GM23338 (cell line): ENCODE measurements at regions not wholly inside any gene's neighbourhood (a gene's known extent, or its start where the extent isn't known, plus 50 kb on each side); places are given as distances from the start of the nearest gene placed in this dataset.

Source experiments
- ATAC-seq: fragments of 200-7000 bp; cut with Tn5 transposase; 3 replicates; pipeline ENCODE4 v1.9.1; 2020
- DNase-seq: peaks from one replicate; pipeline ENCODE4 v3.0.0-alpha.2; 2015; ENCODE audit warnings: low spot score
- H2AFZ ChIP-seq: fragments of 200-600 bp; sonication (generic); 2 replicates; pipeline ENCODE4 v1.8.0; 2016; ENCODE audit warnings: antibody characterized with exemption, mild to moderate bottlenecking, moderate library complexity
- H3F3A ChIP-seq: fragments of 200-600 bp; sonication (generic); replicated peaks from 2 replicates; pipeline ENCODE4 v1.8.0; 2017; ENCODE audit warnings: antibody characterized with exemption, mixed run types, low read depth
- H3K27ac ChIP-seq: fragments of 200-600 bp; sonication (generic); 2 replicates; pipeline ENCODE4 v1.6.1; 2016; ENCODE audit warnings: low read depth
- H3K27me3 ChIP-seq: fragments of 200-600 bp; sonication (generic); 2 replicates; pipeline ENCODE4 v1.8.0; 2016; ENCODE audit warnings: mild to moderate bottlenecking, mixed run types, moderate library complexity; ENCODE audit not compliant: insufficient read depth
- H3K36me3 ChIP-seq: fragments of 200-600 bp; sonication (generic); 2 replicates; pipeline ENCODE4 v1.8.0; 2016; ENCODE audit warnings: mild to moderate bottlenecking; ENCODE audit not compliant: insufficient read depth
- H3K4me1 ChIP-seq: fragments of 200-600 bp; sonication (generic); 2 replicates; pipeline ENCODE4 v1.8.0; 2016; ENCODE audit warnings: mild to moderate bottlenecking, moderate library complexity; ENCODE audit not compliant: insufficient read depth
- H3K4me2 ChIP-seq: fragments of 200-600 bp; sonication (generic); 2 replicates; pipeline ENCODE4 v1.7.1; 2017; ENCODE audit warnings: mixed run types
- H3K4me3 ChIP-seq: fragments of 200-600 bp; sonication (generic); 2 replicates; pipeline ENCODE4 v1.6.1; 2016; ENCODE audit warnings: mixed run types
- H3K79me2 ChIP-seq: fragments of 200-600 bp; sonication (generic); replicated peaks from 2 replicates; pipeline ENCODE4 v1.8.0; 2017; ENCODE audit warnings: mild to moderate bottlenecking; ENCODE audit not compliant: insufficient read depth
- H3K9me2 ChIP-seq: fragments of 200-600 bp; sonication (generic); 2 replicates; pipeline ENCODE4 v1.8.0; 2017; ENCODE audit not compliant: insufficient read depth
- H4K20me1 ChIP-seq: fragments of 200-600 bp; sonication (generic); replicated peaks from 2 replicates; pipeline ENCODE4 v1.8.0; 2017; ENCODE audit warnings: mild to moderate bottlenecking; ENCODE audit not compliant: insufficient read depth
- H3K27ac Mint-ChIP-seq: 2 replicates; pipeline ENCODE4 v1.8.0; 2020; ENCODE audit warnings: inconsistent platforms, mild to moderate bottlenecking, moderate library complexity, mixed read lengths
- H3K27me3 Mint-ChIP-seq: 3 replicates; pipeline ENCODE4 v1.8.0; 2022; ENCODE audit warnings: low read depth, mild to moderate bottlenecking, moderate library complexity, mixed read lengths, inconsistent platforms; ENCODE audit not compliant: insufficient read depth, poor library complexity
- H3K36me3 Mint-ChIP-seq: 3 replicates; pipeline ENCODE4 v1.8.0; 2021; ENCODE audit warnings: low read depth, mild to moderate bottlenecking, inconsistent platforms, moderate library complexity, mixed read lengths
- H3K4me1 Mint-ChIP-seq: 3 replicates; pipeline ENCODE4 v1.8.0; 2020; ENCODE audit warnings: mild to moderate bottlenecking, inconsistent platforms, mixed read lengths
- H3K4me3 Mint-ChIP-seq: 3 replicates; pipeline ENCODE4 v1.8.0; 2021; ENCODE audit warnings: moderate library complexity, mild to moderate bottlenecking, inconsistent platforms, mixed read lengths
- H3K9me3 Mint-ChIP-seq: 3 replicates; pipeline ENCODE4 v1.8.0; 2020; ENCODE audit warnings: moderate library complexity, mild to moderate bottlenecking, inconsistent platforms, mixed read lengths
- CREB1 ChIP-seq: fragments of 250-450 bp; sonication (Bioruptor Pico); IDR thresholded peaks from 2 replicates; pipeline ENCODE4 v1.5.0; 2020; ENCODE audit warnings: low read depth, mild to moderate bottlenecking, moderate library complexity
- EZH2 ChIP-seq: fragments of 200-600 bp; sonication (generic); IDR thresholded peaks from one replicate; pipeline ENCODE4 v1.8.0; 2017; ENCODE audit warnings: antibody characterized with exemption, mild to moderate bottlenecking, low read depth; ENCODE audit not compliant: unreplicated experiment
- EZH2phosphoT487 ChIP-seq: fragments of 200-600 bp; sonication (generic); IDR thresholded peaks from one replicate; pipeline ENCODE4 v1.8.1; 2018; ENCODE audit warnings: antibody characterized with exemption; ENCODE audit not compliant: unreplicated experiment
- JUNB ChIP-seq: IDR thresholded peaks from one replicate; pipeline ENCODE4 v1.6.1; 2016; ENCODE audit warnings: antibody characterized with exemption; ENCODE audit not compliant: unreplicated experiment
- NANOG ChIP-seq: IDR thresholded peaks from 2 replicates; pipeline ENCODE4 v1.6.1; 2016; ENCODE audit warnings: antibody characterized with exemption, borderline replicate concordance
- POLR2AphosphoS5 ChIP-seq: IDR thresholded peaks from 2 replicates; pipeline ENCODE4 v1.6.1; 2016; ENCODE audit warnings: antibody characterized with exemption, low read depth
- STAT1 ChIP-seq: IDR thresholded peaks from one replicate; pipeline ENCODE4 v1.6.1; 2016; ENCODE audit warnings: antibody characterized with exemption; ENCODE audit not compliant: unreplicated experiment
- ZNF114 ChIP-seq: fragments of 250-450 bp; sonication (Bioruptor Pico); IDR thresholded peaks from 2 replicates; pipeline ENCODE4 v1.5.0; 2020; ENCODE audit warnings: mild to moderate bottlenecking, moderate library complexity
- ZNF331 ChIP-seq: fragments of 250-450 bp; sonication (Bioruptor Pico); IDR thresholded peaks from 2 replicates; pipeline ENCODE4 v1.5.0; 2020; ENCODE audit warnings: low read depth, mild to moderate bottlenecking, moderate library complexity
- TF ChIP-seq, protein P1 (sequence below): IDR thresholded peaks from one replicate; pipeline ENCODE4 v1.6.1; 2018; ENCODE audit warnings: antibody characterized with exemption; ENCODE audit not compliant: unreplicated experiment
- TF ChIP-seq, protein P2 (sequence below), 2 experiments: fragments of 200-600 bp in 1 of 2; sonication (generic) in 1 of 2; conservative IDR thresholded peaks; 2 replicates each; pipeline versions ENCODE4 v1.5.1 to v1.6.1; 2016 to 2017; ENCODE audit warnings: antibody characterized with exemption in 2 of 2, low read depth in 2 of 2, mild to moderate bottlenecking in 2 of 2, moderate library complexity in 1 of 2
- TF ChIP-seq, protein P3 (sequence below): IDR thresholded peaks from 2 replicates; pipeline ENCODE4 v1.6.1; 2016; ENCODE audit warnings: antibody characterized with exemption

- TF ChIP-seq NANOG, result no peak
- no peak for TF ChIP-seq EZH2phosphoT487
- no peak for TF ChIP-seq CREB1 (CRISPR knock-in tag)
- no peak for TF ChIP-seq STAT1
- TF ChIP-seq JUNB, result no peak
- TF ChIP-seq ZNF114, result no peak
- TF ChIP-seq, protein P1, sequence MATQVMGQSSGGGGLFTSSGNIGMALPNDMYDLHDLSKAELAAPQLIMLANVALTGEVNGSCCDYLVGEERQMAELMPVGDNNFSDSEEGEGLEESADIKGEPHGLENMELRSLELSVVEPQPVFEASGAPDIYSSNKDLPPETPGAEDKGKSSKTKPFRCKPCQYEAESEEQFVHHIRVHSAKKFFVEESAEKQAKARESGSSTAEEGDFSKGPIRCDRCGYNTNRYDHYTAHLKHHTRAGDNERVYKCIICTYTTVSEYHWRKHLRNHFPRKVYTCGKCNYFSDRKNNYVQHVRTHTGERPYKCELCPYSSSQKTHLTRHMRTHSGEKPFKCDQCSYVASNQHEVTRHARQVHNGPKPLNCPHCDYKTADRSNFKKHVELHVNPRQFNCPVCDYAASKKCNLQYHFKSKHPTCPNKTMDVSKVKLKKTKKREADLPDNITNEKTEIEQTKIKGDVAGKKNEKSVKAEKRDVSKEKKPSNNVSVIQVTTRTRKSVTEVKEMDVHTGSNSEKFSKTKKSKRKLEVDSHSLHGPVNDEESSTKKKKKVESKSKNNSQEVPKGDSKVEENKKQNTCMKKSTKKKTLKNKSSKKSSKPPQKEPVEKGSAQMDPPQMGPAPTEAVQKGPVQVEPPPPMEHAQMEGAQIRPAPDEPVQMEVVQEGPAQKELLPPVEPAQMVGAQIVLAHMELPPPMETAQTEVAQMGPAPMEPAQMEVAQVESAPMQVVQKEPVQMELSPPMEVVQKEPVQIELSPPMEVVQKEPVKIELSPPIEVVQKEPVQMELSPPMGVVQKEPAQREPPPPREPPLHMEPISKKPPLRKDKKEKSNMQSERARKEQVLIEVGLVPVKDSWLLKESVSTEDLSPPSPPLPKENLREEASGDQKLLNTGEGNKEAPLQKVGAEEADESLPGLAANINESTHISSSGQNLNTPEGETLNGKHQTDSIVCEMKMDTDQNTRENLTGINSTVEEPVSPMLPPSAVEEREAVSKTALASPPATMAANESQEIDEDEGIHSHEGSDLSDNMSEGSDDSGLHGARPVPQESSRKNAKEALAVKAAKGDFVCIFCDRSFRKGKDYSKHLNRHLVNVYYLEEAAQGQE, result no peak
These were observed 320.1 kb upstream of the NFE2L3 start (continued) for GRCh38 chr7:25831831-25832411.

- H3K27ac ChIP-seq, result no peak overlapping the region
- no peaks in the 10 kb centered on the region for H4K20me1 ChIP-seq
- ATAC-seq (no peak), DNase-seq (no peak)
- no peak overlapping the region for H2AFZ ChIP-seq
- no peak overlapping the region for H3K4me2 ChIP-seq
- Mint-ChIP-seq H3K36me3 (no peaks in the 10 kb centered on the region), H3K27ac (no peak overlapping the region), H3K9me3 (no peaks in the 10 kb centered on the region), H3K4me1 (peaks cover 31% of the 10 kb centered on the region), H3K27me3 (peaks cover 3% of the 10 kb centered on the region), H3K4me3 (no peak overlapping the region)
- no peaks in the 10 kb centered on the region for H3K36me3 ChIP-seq
- H3K4me1 ChIP-seq, result peaks cover 22% of the 10 kb centered on the region
- no peaks in the 10 kb centered on the region for H3K79me2 ChIP-seq
- no peaks in the 10 kb centered on the region for H3F3A ChIP-seq
- H3K4me3 ChIP-seq, result no peak overlapping the region
- H3K27me3 ChIP-seq, result no peaks in the 10 kb centered on the region
- no peaks in the 10 kb centered on the region for H3K9me2 ChIP-seq
- TF ChIP-seq NANOG (no peak), STAT1 (no peak), JUNB (no peak), ZNF331 (CRISPR knock-in tag) (no peak), EZH2 (no peak), CREB1 (CRISPR knock-in tag) (no peak), EZH2phosphoT487 (no peak), ZNF114 (no peak), POLR2AphosphoS5 (no peak)
- TF ChIP-seq, protein P2, sequence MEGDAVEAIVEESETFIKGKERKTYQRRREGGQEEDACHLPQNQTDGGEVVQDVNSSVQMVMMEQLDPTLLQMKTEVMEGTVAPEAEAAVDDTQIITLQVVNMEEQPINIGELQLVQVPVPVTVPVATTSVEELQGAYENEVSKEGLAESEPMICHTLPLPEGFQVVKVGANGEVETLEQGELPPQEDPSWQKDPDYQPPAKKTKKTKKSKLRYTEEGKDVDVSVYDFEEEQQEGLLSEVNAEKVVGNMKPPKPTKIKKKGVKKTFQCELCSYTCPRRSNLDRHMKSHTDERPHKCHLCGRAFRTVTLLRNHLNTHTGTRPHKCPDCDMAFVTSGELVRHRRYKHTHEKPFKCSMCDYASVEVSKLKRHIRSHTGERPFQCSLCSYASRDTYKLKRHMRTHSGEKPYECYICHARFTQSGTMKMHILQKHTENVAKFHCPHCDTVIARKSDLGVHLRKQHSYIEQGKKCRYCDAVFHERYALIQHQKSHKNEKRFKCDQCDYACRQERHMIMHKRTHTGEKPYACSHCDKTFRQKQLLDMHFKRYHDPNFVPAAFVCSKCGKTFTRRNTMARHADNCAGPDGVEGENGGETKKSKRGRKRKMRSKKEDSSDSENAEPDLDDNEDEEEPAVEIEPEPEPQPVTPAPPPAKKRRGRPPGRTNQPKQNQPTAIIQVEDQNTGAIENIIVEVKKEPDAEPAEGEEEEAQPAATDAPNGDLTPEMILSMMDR (conservative IDR thresholded peaks at IDR 0.05; ENCODE audit: low read depth in 2 of 2), result no peak
- TF ChIP-seq, protein P1, result no peak
- TF ChIP-seq, protein P3, sequence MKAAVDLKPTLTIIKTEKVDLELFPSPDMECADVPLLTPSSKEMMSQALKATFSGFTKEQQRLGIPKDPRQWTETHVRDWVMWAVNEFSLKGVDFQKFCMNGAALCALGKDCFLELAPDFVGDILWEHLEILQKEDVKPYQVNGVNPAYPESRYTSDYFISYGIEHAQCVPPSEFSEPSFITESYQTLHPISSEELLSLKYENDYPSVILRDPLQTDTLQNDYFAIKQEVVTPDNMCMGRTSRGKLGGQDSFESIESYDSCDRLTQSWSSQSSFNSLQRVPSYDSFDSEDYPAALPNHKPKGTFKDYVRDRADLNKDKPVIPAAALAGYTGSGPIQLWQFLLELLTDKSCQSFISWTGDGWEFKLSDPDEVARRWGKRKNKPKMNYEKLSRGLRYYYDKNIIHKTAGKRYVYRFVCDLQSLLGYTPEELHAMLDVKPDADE, result no peak
These were observed 319.5 kb upstream of the NFE2L3 start for GRCh38 chr7:25832456-25832855.
